HTR-8/SVneo (cell line): ENCODE measurements at regions not wholly inside any gene's neighbourhood (a gene's known extent, or its start where the extent isn't known, plus 50 kb on each side); places are given as distances from the start of the nearest gene placed in this dataset.

Experiments
- DNase-seq: peaks from one replicate; pipeline ENCODE4 v3.0.0; 2011; ENCODE audit warnings: low spot score, mixed read lengths; ENCODE audit not compliant: insufficient read length
- FAIRE-seq: peaks from 2 replicates; lab custom pipeline; 2011; peaks lifted over from hg19 to GRCh38; lab: Jason Lieb, UNC

GRCh38 chr5:174189654-174190541 lies 144.4 kb downstream of the NSG2 start:
- FAIRE-seq (no peak), DNase-seq (no peak)

- no peak for DNase-seq
- no peak for FAIRE-seq
These were observed 145.6 kb downstream of the NSG2 start for GRCh38 chr5:174191076-174191475.

DNA sequence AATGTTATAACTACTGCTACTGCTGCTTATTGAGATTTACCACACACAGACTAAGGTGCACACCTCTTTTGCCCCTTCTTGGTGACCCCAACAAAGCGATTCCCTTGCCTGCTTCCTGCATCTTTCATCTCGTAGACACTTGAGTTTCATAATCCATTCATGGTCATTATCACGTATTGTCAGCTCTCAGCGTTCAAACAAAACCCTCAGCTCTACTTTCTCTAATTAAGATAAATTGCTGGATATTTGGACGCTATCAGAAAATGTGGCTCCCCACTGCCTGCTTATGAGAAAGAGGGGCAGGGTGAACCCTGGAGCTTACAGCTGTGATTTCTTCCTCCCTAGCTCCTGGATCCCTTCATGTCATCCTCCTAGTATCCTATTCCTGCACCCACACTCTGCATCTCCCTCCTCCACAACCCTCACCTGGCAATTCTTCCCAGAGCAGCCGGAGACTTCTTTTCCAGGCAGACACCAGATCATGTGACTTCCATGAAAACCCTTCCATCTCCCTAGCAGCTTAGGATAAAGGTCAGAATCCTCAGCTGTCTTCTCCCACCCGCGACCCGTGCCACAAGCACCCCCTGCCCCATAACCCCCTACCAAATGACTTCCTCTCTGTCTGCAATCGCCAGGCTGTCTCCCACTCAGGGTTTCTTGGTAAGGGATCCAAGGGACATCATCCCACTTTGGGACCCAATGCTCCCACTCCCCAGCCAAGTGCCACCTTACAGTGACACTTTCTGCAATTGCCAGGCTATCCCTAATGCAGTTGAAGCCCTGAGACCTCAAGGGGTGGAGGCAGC lies 146.5 kb downstream of the NSG2 start:
- DNase-seq, result no peak
- no peak for FAIRE-seq

DNA sequence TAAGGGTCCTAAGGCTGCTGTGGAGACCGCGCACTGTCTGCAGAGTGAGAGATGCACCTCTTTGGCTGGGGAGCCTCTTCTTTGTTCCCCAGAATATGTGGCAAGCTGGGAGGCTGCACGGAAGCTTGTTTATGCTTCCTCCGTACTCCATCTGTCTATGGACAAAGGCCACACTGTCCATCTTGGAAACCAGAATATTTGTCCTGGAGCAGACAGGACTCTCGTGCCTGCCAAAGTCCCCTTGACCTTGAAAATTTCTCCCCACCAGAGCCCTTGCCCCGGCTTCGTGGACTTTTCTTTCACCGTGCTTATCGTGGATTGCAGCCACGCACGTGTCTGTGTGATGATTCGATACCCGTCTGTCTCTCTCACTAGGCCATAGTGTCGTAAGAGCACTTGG lies 147.4 kb downstream of the NSG2 start:
- FAIRE-seq (no peak), DNase-seq (no peak)

DNA sequence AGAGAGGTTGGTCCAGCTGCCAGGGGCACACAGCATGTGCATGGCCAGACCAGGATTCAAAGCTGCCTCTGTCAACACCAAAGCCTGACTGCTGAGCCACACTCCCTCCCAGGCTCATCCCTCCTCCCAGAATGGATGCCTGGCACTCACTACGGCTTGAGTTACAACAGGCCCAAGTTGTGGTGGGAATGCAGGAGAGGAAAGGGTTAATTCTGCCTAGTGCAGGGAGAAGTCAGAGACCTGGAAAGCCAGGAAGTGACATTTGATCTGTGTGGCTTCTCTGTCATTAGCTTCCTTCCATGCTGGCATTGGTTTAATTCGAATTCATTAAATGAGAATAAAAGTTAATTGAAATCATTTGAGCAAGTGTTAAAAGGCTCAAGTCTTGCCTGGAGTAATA lies 150.0 kb downstream of the NSG2 start:
- FAIRE-seq, result no peak

DNA sequence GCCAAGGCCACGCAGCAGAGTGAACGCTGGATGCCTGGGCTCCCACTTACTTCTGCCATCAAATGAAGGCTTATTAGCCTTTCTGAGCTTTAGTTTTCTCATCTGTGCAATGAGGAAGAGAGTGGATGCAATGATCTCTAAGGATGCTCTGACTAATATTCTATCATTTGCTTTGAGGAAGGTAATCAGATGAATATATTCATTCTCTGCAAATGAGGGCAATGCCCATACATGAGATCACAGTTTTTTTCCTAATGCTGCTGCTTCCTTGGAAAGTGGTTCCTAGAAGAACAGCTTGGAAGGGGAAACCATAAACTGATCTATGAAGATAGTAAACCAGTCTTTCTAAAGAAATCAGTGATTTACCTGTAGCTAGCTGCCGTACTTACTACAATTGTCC lies 152.4 kb downstream of the NSG2 start:
- DNase-seq (no peak), FAIRE-seq (no peak)

More for the DNA sequence above, 150.0 kb downstream of the NSG2 start:
- DNase-seq, result no peak

GRCh38 chr5:174198541-174198940 lies 153.0 kb downstream of the NSG2 start:
- DNase-seq (no peak), FAIRE-seq (no peak)

- no peak for DNase-seq
- FAIRE-seq, result no peak
These were observed 157.5 kb downstream of the NSG2 start for GRCh38 chr5:174202996-174203395.

GRCh38 chr5:174204535-174205313 lies 159.2 kb downstream of the NSG2 start:
- no peak for FAIRE-seq

GRCh38 chr5:174205939-174206338 lies 160.4 kb downstream of the NSG2 start:
- DNase-seq (no peak), FAIRE-seq (no peak)

More at GRCh38 chr5:174204535-174205313, 159.2 kb downstream of the NSG2 start:
- no peak for DNase-seq

DNA sequence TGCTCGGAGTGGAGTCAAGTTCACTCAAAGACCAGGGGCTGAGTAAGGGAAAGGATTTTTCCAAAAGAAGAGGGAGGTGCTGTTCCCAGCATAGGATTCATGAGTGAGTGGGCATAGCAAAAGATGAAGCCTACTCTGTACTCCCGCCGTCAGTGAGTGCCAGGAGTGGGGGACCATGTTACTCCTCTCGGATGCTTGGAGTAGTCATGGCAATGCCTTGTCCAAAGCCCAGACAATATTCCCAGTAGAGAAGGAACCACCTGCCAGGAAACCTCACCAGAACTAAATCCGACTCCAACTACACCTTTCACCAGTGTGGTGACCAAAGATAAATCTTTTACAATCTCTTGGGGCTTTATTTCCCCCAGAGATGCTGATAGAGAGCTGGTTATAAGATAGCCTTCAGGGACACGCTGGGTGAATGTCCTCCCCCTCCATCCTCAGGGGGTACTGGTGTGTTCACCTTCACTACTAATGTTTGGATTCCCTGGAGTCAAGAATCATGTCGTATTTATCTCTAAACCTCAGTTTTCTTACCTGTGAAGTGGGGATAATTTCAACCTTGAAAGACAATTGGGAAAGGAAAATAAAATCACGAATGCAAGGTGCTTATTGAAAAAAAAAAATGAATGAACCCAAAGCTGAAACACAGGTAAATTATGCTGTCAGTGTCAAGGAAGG lies 165.2 kb downstream of the NSG2 start:
- no peak for FAIRE-seq
- DNase-seq, result no peak

DNA sequence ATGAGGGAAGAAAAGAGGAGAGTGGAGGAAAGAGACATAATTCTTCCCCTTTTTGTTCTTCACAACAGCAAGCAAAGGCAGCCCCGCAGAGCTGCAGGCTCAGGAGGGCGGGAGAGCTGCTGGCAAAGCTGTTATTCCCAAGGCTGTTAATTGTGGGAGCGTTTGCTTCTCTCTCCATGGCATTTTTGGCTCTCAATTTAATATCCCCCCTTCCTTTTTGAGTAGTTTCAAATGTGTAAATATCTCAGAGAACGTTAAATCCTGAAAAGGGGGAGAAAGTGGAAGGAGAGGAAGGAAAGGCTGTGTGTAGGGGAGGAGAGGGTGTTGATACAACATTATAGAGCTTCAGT lies 165.7 kb downstream of the NSG2 start:
- DNase-seq, result no peak
- no peak for FAIRE-seq

- FAIRE-seq (no peak), DNase-seq (no peak)
These were observed 172.0 kb downstream of the NSG2 start for GRCh38 chr5:174217527-174217926.

DNA sequence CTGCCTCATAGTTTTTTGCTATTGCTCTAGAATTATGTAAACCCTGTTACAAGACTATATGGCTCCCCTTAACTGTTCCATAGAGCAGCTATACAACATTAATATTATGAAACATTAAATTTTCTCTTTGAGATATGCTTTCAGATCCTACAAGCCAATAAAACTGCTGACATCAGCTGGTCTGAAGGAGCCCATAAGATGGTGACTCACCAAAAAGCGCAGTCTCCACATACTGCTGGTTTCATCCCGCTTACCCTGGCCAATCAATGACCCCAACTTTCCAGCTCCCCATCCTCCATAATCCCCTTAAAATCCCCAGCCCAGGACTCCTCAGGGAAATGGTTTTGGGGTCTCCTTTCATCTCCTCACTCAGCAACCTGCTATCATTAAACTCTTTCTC lies 172.7 kb downstream of the NSG2 start:
- FAIRE-seq, result no peak
- no peak for DNase-seq

- DNase-seq (no peak), FAIRE-seq (no peak)
These were observed 174.9 kb downstream of the NSG2 start for GRCh38 chr5:174220417-174220816.

GRCh38 chr5:174221436-174221835 lies 175.9 kb downstream of the NSG2 start:
- DNase-seq (no peak), FAIRE-seq (no peak)

GRCh38 chr5:174221946-174222345 lies 176.4 kb downstream of the NSG2 start:
- no peak for FAIRE-seq

DNA sequence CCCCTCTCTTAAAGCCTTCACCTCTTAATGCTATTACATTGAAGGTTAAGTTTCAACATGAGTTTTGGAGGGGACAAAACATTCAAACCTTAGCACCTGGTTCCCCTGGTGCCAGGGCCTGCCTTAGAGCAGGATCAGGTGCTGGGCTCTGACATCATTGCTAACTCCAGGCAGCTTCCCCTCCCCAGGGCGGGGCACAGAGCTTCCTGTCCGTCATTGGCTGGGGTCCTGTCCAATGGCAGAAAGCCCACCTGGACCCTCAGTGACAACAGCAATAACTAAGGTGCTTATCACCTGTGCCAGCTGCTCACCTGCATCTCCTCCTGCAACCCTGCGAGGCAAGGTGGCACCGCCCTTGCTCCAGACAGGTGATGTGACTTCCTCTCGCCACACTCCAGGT lies 177.4 kb downstream of the NSG2 start:
- no peak for FAIRE-seq
- DNase-seq, result no peak

More at GRCh38 chr5:174221946-174222345, 176.4 kb downstream of the NSG2 start:
- DNase-seq, result no peak

DNA sequence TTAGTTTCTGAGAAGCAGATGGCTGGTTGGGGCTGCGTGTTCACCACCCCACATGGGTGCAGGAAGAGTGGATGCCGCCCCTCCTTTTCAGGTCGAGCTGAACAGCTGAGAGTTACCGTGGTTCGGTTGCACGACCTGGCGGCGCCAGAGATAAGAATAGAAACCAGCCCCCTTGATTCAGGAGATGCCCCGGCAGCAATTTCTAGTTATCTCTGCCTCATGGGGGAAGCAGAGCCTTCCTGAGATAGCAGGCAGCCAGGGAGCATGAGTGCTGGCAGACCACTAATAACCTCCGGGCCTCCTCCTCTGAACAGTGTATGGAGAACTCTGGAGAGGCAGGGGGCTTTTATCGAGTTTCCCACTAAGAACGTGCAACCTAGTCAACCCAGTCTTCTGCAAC lies 177.8 kb downstream of the NSG2 start:
- DNase-seq, result no peak
- FAIRE-seq, result no peak

- FAIRE-seq, result no peak
These were observed 183.6 kb downstream of the NSG2 start for GRCh38 chr5:174229068-174229467.

More at GRCh38 chr5:174229068-174229467, 183.6 kb downstream of the NSG2 start:
- no peak for DNase-seq
